ENCODE measurements at regions not wholly inside any gene's neighbourhood (a gene's known extent, or its start where the extent isn't known, plus 50 kb on each side); places are given as distances from the start of the nearest gene placed in this dataset.

DNA sequence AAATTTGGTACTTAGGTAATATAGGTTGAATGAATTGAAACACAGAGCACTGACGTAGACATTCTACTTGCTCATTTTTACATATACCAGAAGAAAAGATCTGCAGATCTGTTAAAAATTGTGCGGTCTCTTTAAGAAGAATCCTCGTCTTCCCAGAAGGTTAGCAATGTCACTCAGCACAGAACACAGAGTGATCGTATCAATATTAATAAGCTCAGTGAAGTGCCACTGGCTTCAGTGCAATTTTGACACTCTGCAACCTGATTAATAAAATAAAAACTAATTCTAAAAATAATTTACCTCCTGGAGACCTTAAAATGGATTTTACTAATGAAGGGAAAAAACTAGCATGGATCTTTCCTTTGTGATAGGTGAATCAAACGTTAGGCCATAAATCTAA is 356.1 kb upstream of the DMAC1 start:
- TF ChIP-seq, protein P1, sequence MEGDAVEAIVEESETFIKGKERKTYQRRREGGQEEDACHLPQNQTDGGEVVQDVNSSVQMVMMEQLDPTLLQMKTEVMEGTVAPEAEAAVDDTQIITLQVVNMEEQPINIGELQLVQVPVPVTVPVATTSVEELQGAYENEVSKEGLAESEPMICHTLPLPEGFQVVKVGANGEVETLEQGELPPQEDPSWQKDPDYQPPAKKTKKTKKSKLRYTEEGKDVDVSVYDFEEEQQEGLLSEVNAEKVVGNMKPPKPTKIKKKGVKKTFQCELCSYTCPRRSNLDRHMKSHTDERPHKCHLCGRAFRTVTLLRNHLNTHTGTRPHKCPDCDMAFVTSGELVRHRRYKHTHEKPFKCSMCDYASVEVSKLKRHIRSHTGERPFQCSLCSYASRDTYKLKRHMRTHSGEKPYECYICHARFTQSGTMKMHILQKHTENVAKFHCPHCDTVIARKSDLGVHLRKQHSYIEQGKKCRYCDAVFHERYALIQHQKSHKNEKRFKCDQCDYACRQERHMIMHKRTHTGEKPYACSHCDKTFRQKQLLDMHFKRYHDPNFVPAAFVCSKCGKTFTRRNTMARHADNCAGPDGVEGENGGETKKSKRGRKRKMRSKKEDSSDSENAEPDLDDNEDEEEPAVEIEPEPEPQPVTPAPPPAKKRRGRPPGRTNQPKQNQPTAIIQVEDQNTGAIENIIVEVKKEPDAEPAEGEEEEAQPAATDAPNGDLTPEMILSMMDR (IDR thresholded peaks at IDR 0.05): no peak
- no peak for TF ChIP-seq POLR2A (IDR thresholded peaks at IDR 0.05)

All from adrenal gland (tissue), 5 donors.